K562 (cell line): ENCODE measurements at regions not wholly inside any gene's neighbourhood (a gene's known extent, or its start where the extent isn't known, plus 50 kb on each side); places are given as distances from the start of the nearest gene placed in this dataset.

ENCODE experiments used
- ATAC-seq: fragments of 200-7000 bp; cut with Tn5 transposase; 3 replicates; pipeline ENCODE4 v1.9.1; 2020; ENCODE audit warnings: moderate library complexity
- BruUV-seq: library from RNA; stranded (reverse); fragments of 400-500 nt; replicated peaks from 2 replicates; lab custom pipeline; 2021; lab: Mats Ljungman, UMichigan
- CTCF ChIA-PET: fragments of 300-600 bp; formaldehyde crosslinking; extraction: SDS; loops from one replicate; lab custom pipeline; 2021; ENCODE audit warnings: low intra/inter-chr PET ratio; lab: Yijun Ruan, JAX
- POLR2A ChIA-PET: fragments of 300-600, 350-650 bp; sonication (Branson Sonifier 250); formaldehyde crosslinking; extraction: SDS; loops from one replicate; lab custom pipeline; 2021; ENCODE audit warnings: antibody characterized with exemption, inconsistent platforms; lab: Yijun Ruan, JAX
- DNase-seq, 4 experiments: peaks; one replicate each; pipeline versions ENCODE4 v3.0.0 to v3.0.0-alpha.2; 2011 to 2018; ENCODE audit warnings: low spot score in 3 of 4, mixed read lengths in 3 of 4; ENCODE audit errors: extremely low read depth in 1 of 4
- FAIRE-seq: peaks from 2 replicates; lab custom pipeline; 2011; peaks lifted over from hg19 to GRCh38; lab: Jason Lieb, UNC
- H2AFZ ChIP-seq: 2 replicates; pipeline ENCODE4 v1.6.0; 2011; ENCODE audit warnings: low read depth, low read length, control low read depth, inconsistent platforms
- H3K27ac ChIP-seq: fragments of 200-600 bp; 3 replicates; pipeline ENCODE4 v1.8.0; 2011; ENCODE audit warnings: low read depth, mild to moderate bottlenecking, control low read depth, inconsistent platforms, low read length, moderate library complexity, mixed read lengths; ENCODE audit errors: extremely low read depth
- H3K27me3 ChIP-seq, 2 experiments: fragments of 300-600 bp in 1 of 2; 2 replicates in 1 of 2; 3 replicates in 1 of 2; pipeline versions ENCODE4 v1.6.0 to v1.8.0; 2011; ENCODE audit warnings: inconsistent platforms in 2 of 2, low read length in 2 of 2, mild to moderate bottlenecking in 1 of 2, mixed read lengths in 1 of 2, moderate library complexity in 1 of 2; ENCODE audit not compliant: control insufficient read depth in 2 of 2, insufficient read depth in 2 of 2
- H3K36me3 ChIP-seq: fragments of 300-600 bp; 3 replicates; pipeline ENCODE4 v1.8.0; 2011; ENCODE audit warnings: mild to moderate bottlenecking, low read length, inconsistent platforms; ENCODE audit not compliant: control insufficient read depth, insufficient read depth
- H3K4me1 ChIP-seq, 2 experiments: fragments of 200-600 bp in 1 of 2; replicated peaks in 1 of 2; 2 replicates in 1 of 2; 3 replicates in 1 of 2; pipeline versions ENCODE4 v1.5.1 to v1.8.0; 2011; ENCODE audit warnings: inconsistent platforms in 2 of 2, low read length in 2 of 2, mild to moderate bottlenecking in 1 of 2, mixed read lengths in 1 of 2, moderate library complexity in 1 of 2; ENCODE audit not compliant: control insufficient read depth in 2 of 2, insufficient read depth in 2 of 2
- H3K4me2 ChIP-seq: 2 replicates; pipeline ENCODE4 v1.6.1; 2011; ENCODE audit warnings: low read length, control low read depth, inconsistent platforms, mixed read lengths; ENCODE audit not compliant: insufficient read depth
- H3K4me3 ChIP-seq: fragments of 200-600 bp; sonication (generic), shearing (Covaris generic); 2 replicates; pipeline ENCODE4 v1.5.1; 2016; ENCODE audit warnings: control low read depth, inconsistent platforms
- H3K79me2 ChIP-seq: fragments of 200-600 bp; 3 replicates; pipeline ENCODE4 v1.8.0; 2011; ENCODE audit warnings: low read length, inconsistent platforms; ENCODE audit not compliant: control insufficient read depth, insufficient read depth
- H3K9ac ChIP-seq, 2 experiments: 2 replicates each; pipeline versions ENCODE4 v1.6.0 to v1.6.1; 2011; ENCODE audit warnings: low read depth in 2 of 2, low read length in 2 of 2, control low read depth in 1 of 2, inconsistent platforms in 1 of 2, mild to moderate bottlenecking in 1 of 2, mixed read lengths in 1 of 2; ENCODE audit not compliant: insufficient read depth in 1 of 2
- H3K9me1 ChIP-seq: one replicate; pipeline ENCODE4 v1.6.0; 2011; ENCODE audit warnings: inconsistent platforms, mild to moderate bottlenecking, low read length, moderate library complexity; ENCODE audit not compliant: control insufficient read depth, insufficient read depth
- H3K9me3 ChIP-seq: replicated peaks from 2 replicates; pipeline ENCODE4 v1.5.1; 2011; ENCODE audit warnings: low read depth, low read length, inconsistent platforms; ENCODE audit not compliant: control insufficient read depth, insufficient read depth
- H4K20me1 ChIP-seq: replicated peaks from 2 replicates; pipeline ENCODE4 v1.6.1; 2011; ENCODE audit warnings: low read length, inconsistent platforms, mixed read lengths; ENCODE audit not compliant: control insufficient read depth, insufficient read depth
- HNRNPLL ChIP-seq: fragments of 200-400 bp; formaldehyde crosslinking; IDR thresholded peaks from 2 replicates; pipeline ENCODE4 v1.6.1; 2017; ENCODE audit warnings: low read length, low read depth, mild to moderate bottlenecking; ENCODE audit not compliant: poor library complexity, severe bottlenecking
- SETDB1 ChIP-seq: IDR thresholded peaks from one replicate; pipeline ENCODE4 v1.6.1; 2012; ENCODE audit warnings: low read length, control low read depth, inconsistent platforms
- VEZF1 ChIP-seq: fragments of 200-800 bp; sonication (Bioruptor generic); IDR thresholded peaks from 2 replicates; pipeline ENCODE4 v1.6.1; 2017; ENCODE audit warnings: missing genetic modification characterization, missing compliant biosample characterization
- ZFP30 ChIP-seq: fragments of 250-450 bp; sonication (Bioruptor Pico); IDR thresholded peaks from 2 replicates; pipeline ENCODE4 v1.8.0; 2022; ENCODE audit warnings: moderate library complexity, mild to moderate bottlenecking, inconsistent platforms, borderline replicate concordance
- ZNF785 ChIP-seq: fragments of 250-450 bp; sonication (Bioruptor Pico); IDR thresholded peaks from 2 replicates; pipeline ENCODE4 v1.4.0; 2020; ENCODE audit warnings: mild to moderate bottlenecking
- WGBS: fragments of 100-300 bp; shearing (Covaris generic); methylation state at CpG from one replicate; pipeline ENCODE4 v1.1.6; 2016; ENCODE audit warnings: low coverage, mixed read lengths; ENCODE audit not compliant: insufficient coverage; ENCODE audit errors: missing lambda C conversion rate; 5-methylcytosine and 5-hydroxymethylcytosine counted together
- in situ Hi-C: fragments of 300-500 bp; cut with MboI; formaldehyde crosslinking; loops from 4 replicates; pipeline ENCODE4 v1.15.0; 2018; ENCODE audit warnings: inconsistent platforms, mixed read lengths
- intact Hi-C: fragments of 100-400 bp; cut with micrococcal nuclease; formaldehyde crosslinking; loops from 2 replicates; pipeline ENCODE4 v1.14.2; 2022

- FAIRE-seq: no peak
- POLR2A ChIA-PET: no interaction called here
- Histone ChIP-seq H3K9ac (no peak overlapping the region), H3K9me1 (no peaks in the 10 kb centered on the region), H3K27ac (no peak overlapping the region), H3K4me2 (no peak overlapping the region), H3K4me3 (no peak overlapping the region), H3K9me3 (no peaks in the 10 kb centered on the region), H3K27me3 (no peaks in the 10 kb centered on the region), H3K36me3 (no peaks in the 10 kb centered on the region), H3K4me1 (no peaks in the 10 kb centered on the region), H3K79me2 (no peaks in the 10 kb centered on the region), H4K20me1 (no peaks in the 10 kb centered on the region; the same call in 1 of the 2 replicates), H2AFZ (no peak overlapping the region)
- 0% methylated on average over 2 of the region's 2 CpGs for WGBS
- ATAC-seq: no peak
- no TSS peak for BruUV-seq
- CTCF ChIA-PET: no interaction called here
- DNase-seq: no peak
- TF ChIP-seq HNRNPLL: no peak
- TF ChIP-seq SETDB1: no peak
- TF ChIP-seq VEZF1 (CRISPR knock-in tag): no peak
- no peak for TF ChIP-seq ZNF785
- in situ Hi-C loops (no loop called here), intact Hi-C loops (no loop called here)
Measured at GRCh38 chr20:19860737-19861136, 102.7 kb downstream of the RIN2 start.

GRCh38 chr20:19861147-19861759, 103.2 kb downstream of the RIN2 start:
- Histone ChIP-seq H3K4me3 (no peak overlapping the region), H3K4me2 (no peak overlapping the region), H3K4me1 (no peaks in the 10 kb centered on the region), H2AFZ (no peak overlapping the region), H3K9ac (no peak overlapping the region), H3K27ac (no peak overlapping the region), H3K36me3 (no peaks in the 10 kb centered on the region), H3K27me3 (no peaks in the 10 kb centered on the region), H3K79me2 (no peaks in the 10 kb centered on the region), H3K9me1 (no peaks in the 10 kb centered on the region), H4K20me1 (no peaks in the 10 kb centered on the region; the same call in 1 of the 2 replicates), H3K9me3 (no peaks in the 10 kb centered on the region)
- WGBS: 5% methylated on average over 6 of the region's 6 CpGs
- TF ChIP-seq ZFP30: no peak
- FAIRE-seq (no peak), ATAC-seq (no peak), DNase-seq (no peak)
- ChIA-PET CTCF (no interaction called here), POLR2A (no interaction called here)
- in situ Hi-C loops: no loop called here
- BruUV-seq: no TSS peak
- intact Hi-C loops: no loop called here
